Thyroid gland (tissue), 4 donors: ENCODE measurements at regions not wholly inside any gene's neighbourhood (a gene's known extent, or its start where the extent isn't known, plus 50 kb on each side); places are given as distances from the start of the nearest gene placed in this dataset.

Experiments used
- CTCF ChIP-seq, 6 experiments: fragments of 200-600 bp in 3 of 6; fragments of 450-650 bp in 3 of 6; sonication (generic) in 3 of 6; IDR thresholded peaks; one replicate each; pipeline ENCODE4 v1.5.1; 2016 to 2019; ENCODE audit warnings: antibody characterized with exemption in 6 of 6, mild to moderate bottlenecking in 2 of 6, inconsistent platforms in 1 of 6, moderate library complexity in 1 of 6
- POLR2A ChIP-seq, 2 donors: fragments of 450-650 bp; IDR thresholded peaks; one replicate each; pipeline ENCODE4 v1.6.1; 2017; ENCODE audit warnings: antibody characterized with exemption in 2 of 2, mild to moderate bottlenecking in 2 of 2, moderate library complexity in 1 of 2

DNA sequence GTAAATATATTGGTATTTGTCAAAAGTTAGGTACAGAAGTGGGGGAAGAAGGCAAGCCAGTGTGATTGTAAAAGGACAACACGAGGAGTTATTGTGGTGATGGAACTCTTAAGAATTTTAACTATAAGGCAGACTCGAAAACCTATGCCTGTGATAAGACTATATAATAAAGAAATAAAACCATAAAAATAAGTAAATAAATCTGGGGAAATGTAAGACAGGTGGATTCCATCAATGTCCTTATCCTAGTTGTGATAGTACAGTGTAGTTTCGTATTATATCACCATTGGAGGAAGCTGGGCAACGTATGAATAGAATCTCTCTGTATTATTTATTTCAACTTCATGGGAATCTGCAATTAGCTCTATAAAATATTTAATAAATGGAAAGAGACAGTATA lies 395.7 kb downstream of the CDC14C start:
- TF ChIP-seq CTCF (IDR thresholded peaks at IDR 0.05) (no peak), POLR2A (IDR thresholded peaks at IDR 0.05) (no peak)
